ENCODE measurements at regions not wholly inside any gene's neighbourhood (a gene's known extent, or its start where the extent isn't known, plus 50 kb on each side); places are given as distances from the start of the nearest gene placed in this dataset.

DNA sequence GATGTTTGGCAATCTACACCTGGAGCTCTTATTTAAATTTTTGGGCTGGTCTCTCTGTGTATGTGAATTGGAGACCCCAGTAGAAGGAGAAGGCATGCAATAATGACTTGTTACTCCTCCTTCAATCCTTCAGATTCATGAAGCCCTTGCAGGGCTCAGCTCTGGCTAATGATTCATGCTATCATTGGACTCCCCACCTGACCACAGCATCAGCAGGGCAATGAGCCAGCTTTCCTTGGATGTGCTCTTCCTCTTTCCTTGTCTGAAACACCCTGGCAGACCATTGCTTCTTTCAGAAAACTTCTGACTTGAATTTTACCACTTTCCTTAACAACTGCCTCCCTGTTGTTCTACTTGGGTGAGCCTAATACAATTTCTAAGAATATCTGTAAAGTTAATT, 1019.2 kb downstream of the AACS start:
- no peak for DNase-seq (ENCODE audit: low spot score)

DNA sequence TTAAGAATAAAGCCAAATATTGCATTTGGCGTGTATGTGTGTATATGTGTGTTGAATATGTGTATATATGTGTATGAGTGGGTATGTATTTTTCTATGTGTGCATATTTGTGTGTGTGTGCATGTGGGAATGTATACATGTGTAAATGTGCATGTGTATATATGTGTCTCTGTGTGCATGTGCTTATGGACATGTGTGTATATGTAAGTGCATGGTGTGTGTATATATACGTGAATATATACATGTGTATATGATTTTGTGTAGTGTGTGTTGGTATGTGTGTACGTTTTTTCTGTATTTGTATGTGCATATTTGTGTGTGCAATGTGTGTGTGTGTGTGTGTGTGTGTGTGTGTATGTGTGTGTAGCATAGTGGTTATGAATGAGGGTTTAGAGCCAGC, 1021.0 kb downstream of the AACS start:
- no peak for DNase-seq (ENCODE audit: low spot score)

DNA sequence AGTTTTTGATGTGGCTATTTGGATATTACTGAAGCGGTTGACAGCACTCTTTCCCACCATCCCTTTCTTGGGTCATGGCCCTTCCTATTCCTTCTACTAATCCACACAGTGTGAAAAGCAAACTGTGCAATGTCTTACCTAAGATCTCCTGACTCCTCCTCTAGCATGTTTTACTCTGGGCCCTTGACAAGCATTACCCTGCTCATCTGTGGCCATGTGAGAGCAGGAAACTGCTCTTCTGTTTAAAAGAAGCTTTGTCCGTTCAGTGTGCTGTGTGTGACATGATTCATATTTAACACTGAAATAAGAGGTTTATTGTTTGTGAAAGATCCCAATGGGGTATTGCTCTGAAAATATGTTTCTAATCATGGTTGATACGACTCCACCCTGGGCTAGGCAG, 1022.5 kb downstream of the AACS start:
- no peak for DNase-seq (ENCODE audit: low spot score)

DNA sequence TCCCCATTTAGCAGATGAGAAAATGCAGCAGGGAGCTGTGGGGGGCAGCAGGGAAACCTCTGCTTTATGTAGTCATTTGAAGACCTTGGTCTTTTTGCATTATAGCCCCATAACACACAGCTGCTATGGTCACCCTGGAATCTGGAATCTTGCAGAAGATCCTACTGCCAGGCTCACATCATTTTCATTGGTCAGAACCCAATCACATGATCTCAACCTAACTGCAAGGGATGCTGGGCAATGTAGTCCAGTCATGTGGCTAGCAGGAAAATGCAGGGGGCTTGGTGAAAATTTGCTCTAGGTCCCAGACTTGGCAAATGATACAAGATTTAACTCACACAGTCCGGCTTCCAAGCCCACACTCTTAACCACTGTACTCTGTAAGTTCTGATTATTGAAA, 1028.7 kb downstream of the AACS start:
- no peak for DNase-seq (ENCODE audit: low spot score)

DNA sequence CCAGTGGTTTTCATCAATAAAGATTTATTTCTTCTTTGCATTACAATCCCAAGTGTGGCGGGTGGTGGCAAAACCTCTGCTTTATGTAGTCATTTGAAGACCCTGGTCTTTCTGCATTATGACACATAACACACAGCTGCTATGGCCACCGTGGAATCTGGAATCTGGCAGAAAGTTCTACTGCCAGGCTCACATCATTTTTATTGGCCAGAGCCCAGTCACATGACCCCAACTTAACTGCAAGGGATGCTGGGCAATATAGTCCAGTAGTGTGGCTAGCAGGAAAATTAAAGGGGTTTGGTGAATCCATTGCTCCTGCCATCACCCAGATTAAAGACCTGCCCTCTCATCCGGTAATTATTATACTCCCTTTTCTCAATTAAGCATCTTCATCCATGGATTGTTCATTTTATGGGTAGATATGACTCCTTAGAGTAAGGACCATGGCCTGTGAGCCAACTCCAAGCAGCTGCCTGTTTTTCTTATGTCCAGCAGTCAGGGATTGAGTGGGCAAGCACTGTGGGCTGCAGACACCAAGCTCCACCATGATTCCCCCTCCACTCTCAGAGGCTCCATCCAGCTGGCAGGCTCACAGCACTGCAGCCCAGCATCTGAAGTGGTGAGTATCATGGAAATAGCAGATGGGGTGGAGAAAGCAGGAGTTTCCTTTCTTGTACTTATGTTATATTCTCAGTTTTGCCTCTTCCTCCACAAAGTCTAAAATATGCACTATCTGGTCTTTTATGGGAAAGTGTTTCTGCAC, 1030.7 kb downstream of the AACS start:
- DNase-seq (ENCODE audit: low spot score), result no peak

DNA sequence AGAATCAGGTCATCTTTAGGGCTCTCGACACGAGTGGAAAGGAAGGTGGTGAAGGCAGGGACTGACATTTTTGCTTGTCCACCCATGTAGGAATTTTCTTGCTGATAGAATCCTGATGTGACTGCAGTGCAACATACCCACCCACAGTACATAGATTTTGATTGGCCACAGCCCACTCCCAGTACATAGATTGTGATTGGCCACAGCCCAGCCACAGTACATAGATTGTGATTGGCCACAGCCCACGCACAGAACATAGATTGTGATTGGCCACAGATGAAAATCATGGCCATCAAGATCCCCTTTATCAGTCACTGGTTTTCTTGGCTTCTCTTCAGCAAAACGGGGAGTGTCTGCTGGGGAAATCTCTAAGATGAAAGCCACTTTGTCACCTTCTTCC, 1041.5 kb downstream of the AACS start:
- DNase-seq (ENCODE audit: low spot score), result no peak

DNA sequence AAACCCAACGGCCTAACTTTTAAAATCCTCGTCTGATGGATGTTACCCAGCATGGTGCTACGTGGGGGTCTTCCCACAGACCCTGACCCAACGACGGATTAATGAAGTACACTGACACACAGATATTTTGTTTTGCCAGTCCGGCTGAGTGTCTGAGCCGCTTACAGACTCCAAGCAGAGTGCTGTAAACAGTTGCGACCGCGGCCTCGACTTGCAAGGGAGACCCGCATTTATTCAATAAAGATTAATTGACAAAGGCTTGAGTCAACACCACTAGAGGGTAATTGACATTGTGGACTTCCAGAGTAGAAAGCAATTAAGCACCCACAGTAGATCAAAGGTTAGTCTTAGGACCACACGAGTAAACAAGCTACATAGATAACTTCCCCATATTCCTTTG, 1042.4 kb downstream of the AACS start:
- no peak for DNase-seq (ENCODE audit: low spot score)

DNA sequence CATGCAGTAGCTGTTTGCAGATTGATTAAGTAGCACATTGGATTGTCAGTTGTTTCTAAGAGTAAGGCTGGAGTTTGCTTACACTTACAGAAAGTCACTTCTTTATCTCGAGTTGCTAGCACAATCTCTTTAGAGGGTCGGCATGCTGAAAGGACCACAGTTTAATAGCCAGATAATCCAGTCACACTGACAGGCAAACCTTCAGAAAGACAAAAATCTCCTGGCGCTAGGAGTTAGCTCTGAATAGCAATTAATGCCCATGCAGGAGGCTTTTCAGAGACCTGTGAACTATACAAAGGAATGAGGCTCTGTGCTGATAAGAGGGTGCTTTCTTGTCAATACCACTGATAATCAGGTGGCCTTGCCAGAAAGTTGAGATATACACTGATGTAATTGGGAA, 1043.0 kb downstream of the AACS start:
- DNase-seq (ENCODE audit: low spot score), result no peak

DNA sequence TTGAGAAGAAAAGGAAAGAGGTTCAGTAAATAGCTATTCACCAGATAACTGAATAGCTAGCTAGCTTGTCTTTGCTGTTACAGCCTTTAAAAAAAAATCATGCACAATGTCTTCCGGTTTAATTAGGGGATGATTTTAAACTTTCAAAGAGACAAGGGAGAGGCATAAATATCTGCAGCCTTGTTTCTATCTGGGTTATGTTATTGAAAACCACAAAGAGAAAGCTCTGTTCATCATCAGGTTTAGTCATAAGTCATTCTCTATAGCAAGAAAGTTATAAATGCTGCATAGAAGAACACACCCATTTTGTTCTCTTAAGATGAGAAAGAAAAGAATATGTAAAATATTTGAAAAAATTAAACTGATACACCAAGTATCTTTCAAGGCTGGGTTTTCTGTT, 1046.9 kb downstream of the AACS start:
- peak; percentile 19 for DNase-seq (ENCODE audit: low spot score)

DNA sequence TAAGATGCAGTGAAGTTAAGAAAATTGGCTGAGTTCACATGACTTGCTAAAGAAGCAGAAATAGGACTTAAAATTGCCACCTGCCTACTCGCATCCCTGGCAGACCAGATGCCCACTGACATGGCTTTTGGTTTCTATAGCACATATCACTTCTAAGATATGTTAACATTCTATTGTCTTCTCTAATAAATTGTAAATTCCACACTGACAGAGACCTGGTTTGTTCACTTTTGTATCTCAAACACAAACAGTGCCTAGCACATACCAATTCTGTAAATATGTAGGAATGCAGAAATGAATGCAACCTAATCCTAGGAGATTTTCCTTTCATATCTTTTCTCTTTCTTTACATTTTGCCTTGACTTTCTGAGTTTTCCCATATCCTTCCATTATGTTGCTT, 1047.6 kb downstream of the AACS start:
- peak; percentile 2 for DNase-seq (ENCODE audit: low spot score)

DNA sequence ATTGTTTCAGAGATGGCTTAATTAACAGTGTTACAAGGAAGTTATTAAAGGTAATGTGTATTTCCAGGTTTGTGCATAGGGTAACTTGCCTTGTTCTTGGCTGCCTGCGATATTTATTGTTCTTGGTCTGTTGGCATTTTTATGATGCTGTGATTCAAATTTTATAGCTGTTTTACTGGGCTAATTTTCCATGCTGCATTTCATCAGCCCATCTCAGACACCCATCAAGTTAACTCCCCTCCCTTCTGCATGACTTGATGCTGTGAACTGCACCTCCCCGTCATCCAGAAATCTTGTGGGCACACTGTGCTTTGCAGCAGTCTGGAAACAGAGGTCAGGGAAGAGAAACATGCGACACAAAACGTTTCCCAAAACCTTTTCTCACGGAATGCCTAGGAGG, 1049.2 kb downstream of the AACS start:
- no peak for DNase-seq (ENCODE audit: low spot score)

DNA sequence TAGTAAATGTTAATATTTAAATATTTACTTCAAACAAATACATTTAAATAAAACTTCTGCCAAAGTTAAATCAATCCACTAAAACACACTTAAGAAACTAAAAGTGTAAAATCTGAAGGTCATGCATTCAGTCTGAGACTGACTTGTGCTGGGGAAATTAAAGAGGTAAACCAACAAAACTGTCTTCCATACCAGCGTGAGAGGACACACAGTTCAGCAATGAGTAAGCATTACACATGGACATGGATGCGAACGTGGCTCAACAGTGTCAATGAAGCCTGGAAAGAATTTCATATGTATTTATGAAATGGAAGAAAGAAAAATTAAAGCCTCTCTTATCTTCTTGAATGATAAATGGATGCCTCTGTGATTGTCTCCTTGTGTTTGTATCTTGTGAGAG, 1052.3 kb downstream of the AACS start:
- DNase-seq (ENCODE audit: low spot score), result no peak

DNA sequence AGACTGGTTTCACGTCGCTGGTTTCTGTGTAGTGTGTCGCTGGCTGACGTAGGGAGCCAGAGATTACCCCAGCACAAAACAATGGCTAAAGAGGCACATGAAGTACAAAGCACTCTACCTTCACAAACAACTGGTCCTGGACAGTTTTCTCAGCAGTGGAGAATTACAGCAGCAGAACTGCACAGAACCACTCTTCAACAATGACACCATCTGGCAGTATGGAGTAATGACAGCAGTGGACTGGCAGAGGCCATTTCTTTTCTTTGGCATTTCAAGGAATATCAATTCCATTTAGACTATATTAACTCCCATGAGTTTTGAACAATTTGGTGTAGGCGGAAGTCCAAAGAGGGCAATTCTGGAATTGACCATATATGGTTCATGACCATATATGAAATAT, 1074.1 kb downstream of the AACS start:
- DNase-seq (ENCODE audit: low spot score), result no peak

DNA sequence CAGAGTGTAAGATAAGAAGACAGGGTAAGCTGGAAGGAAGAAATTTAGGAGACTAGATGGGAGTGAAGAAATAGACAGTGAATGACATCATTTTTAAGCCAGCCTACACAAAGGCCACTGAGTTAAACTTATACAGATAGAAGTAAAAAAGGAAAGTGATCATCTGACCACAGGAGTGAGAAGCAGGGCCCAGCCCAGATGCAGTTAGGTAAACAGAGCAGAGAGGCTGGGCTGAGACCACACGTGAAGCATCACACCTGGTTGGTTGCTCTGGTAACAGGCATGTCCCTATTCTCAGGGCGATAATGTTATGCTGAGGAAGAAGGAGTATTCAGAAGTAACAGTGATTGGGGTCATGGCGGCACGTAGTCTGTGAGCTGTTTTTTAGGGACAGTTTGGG, 1079.4 kb downstream of the AACS start:
- DNase-seq (ENCODE audit: low spot score), result no peak

DNA sequence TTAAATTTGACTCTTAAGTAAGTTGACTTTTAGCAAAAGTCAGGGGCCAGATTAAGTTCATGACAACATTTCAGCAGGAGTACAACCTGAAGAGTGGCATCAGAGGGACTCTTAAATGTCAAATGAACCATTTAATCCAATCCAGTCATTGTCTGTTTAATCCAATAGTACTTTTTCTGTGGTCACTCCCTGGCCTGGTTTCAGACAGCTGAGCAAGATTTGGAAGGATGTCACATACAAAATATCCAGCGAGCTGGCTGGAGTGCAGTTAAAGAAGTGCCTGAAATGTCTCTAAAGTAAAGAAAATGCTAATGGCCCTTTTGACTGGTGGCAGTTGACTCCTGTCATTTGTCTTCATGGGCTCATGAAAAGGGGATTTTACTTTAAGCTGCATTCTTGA, 1082.1 kb downstream of the AACS start:
- DNase-seq (ENCODE audit: low spot score), result no peak

DNA sequence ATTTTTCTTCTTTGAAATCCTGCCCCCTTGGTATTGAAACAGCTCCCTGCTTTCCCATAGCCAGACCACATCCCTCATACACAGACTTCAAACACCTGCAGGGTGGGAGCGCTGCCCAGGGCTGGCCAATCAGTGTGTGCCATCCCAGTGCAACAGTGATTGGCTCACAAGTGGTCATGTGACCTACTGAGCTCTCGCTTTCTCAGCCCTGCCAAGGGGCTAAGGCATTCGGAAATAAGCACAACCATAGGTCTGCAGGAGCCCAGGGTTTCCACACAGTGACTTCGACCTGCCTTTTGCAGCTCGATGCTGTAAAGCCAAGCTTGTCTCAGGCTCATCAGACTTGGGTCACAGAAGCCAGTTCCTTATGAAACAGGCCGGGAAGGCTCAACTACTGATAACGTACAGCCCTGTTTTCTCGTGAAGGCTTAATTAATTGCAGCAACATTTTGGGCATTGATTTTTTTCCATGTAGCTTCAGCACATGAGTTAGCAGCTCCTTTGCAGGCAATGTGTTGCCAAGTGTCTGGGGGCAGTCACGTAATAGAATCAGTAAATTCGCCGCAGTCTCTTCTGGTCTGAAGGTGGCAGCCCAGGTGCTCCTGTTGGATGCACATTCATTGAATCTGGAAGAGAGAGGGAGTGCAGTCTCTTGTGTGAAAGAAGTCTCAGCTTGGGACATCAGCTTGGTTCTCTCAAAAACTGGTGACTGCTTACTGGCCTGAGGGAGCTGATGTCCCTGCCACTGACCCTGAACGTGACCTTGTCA, 1091.8 kb downstream of the AACS start:
- DNase-seq (ENCODE audit: low spot score), result no peak

DNA sequence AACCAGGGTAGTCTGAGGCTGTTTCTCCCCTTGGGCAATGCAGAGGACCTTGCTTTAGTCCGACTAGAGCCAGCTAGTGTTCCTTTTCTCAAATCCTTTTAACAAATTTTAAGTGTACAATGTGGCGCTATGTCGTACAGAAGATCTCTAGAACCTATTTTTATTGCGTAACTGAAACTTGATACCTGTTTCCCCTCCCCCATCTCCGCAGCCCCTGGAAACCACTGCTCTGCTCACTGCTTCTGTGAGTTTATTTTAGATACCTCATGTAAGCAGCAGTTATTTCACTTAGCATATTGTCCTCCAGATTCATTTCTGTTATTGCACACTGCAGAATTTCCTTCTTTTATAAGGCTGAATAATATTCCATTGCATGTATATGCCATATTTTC, 1092.3 kb downstream of the AACS start:
- no peak for DNase-seq (ENCODE audit: low spot score)

DNA sequence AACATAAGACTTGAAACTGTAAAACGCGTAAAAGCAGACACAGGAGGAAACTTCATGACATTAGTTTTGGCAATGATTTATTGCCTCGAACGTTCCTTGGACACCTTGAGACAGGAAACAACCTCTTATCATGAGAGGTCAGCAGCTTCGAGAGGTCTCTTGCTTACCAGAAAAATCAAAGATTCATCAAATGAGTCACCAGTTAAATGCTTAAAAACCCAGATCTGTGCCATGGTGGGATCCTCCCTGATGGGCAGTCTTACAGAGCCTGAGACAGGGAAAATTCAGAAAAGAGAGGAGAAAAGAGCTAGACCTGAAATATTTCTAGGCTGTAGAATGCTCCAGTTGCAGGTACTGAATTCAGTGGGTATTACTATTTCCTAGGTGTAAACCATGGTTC, 1093.9 kb downstream of the AACS start:
- DNase-seq (ENCODE audit: low spot score), result no peak

DNA sequence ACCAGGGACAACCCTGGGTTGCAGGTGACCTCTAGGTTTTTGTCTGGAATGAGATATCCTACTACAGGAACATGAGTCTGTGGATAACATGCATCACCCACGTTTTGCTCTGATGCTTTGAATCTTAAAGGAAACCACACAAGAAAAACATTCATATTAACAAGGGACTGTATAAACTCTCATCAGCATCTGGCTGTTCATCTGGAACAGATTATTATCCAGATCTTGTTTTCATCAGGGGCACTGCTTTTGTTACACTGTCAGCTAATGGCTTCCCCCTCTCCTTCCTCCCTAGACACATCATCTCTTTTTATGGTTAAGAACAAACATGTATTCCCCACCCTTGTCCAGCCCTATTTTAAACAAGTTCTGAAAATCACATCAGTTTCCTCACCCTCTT, 1095.7 kb downstream of the AACS start:
- no peak for DNase-seq (ENCODE audit: low spot score)

DNA sequence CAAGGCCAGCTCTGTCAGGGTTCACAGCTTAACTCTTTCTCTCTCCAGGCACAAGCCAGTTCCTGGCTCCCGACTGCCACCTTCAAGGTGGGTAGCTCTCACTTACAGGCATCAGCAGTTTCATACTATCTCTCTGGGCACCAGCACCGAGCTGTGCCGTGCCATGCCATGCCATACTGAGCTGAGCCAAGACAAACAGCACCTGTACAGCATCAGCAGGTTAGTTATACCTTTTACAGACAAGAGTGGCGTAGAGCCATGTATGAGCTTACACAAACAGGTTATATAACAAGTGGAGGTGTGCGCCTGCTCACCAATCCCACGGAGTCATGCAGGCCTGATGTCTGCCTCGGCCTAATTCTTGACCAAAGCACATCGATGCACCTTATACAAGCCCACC, 1098.7 kb downstream of the AACS start:
- DNase-seq (ENCODE audit: low spot score), result no peak

DNA sequence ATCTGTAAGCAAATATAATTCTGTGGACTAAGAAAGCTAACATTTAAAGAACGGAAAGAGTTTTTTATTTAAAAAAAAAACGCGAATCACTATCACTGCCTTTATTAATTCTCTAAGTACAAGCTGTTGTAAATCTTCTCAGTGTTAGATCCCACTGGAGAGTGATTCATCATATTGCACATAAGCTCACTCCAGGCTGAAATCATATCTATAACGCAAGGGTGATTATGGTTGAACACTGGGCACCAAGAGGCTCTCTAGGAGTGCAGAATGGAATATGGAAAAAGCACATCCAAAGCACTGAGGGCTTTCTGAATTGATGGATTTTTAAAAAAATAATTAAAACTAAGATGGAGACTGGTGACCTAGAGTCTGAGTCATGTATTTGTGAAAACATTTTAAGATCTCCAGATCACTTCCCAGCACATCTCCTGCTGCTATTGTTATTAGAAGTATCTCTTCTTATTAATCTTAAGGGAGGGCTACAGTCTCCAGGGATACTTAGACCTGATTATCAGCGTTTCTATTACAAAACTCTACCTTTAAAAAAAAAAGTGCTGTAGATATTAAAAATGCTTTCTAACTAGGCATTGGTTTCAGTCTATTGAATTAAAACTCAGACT, 1106.8 kb downstream of the AACS start:
- DNase-seq (ENCODE audit: low spot score), result no peak

DNA sequence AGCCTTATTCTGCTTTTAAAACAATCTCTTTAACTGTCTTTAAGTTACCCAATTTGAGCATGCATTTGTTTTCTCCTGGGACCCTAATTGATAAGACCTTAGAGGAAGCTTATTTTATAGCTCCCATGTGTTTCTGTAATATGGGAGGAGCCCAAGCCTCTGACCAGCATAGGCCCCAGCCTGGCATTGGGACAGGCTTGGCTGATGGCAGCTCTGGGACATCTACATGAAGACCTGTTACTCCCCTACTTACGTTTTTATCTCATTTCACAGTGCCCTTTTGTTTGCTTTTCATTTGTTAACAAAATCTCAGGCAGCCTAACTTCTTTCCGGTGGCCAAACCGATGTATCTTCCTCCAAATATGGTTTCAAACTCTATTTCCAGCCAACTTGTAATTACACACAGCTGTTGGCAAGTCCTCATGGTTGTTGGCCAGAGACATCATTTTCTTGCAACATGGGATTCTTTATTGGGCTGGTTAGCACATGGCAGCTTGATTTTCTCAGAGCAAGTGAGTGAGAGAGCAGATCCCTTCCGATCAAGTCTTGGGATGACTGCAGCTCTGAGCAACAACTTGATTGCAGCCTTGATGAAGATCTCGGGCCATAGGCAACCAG, 1117.5 kb downstream of the AACS start:
- no peak for DNase-seq (ENCODE audit: low spot score)

DNA sequence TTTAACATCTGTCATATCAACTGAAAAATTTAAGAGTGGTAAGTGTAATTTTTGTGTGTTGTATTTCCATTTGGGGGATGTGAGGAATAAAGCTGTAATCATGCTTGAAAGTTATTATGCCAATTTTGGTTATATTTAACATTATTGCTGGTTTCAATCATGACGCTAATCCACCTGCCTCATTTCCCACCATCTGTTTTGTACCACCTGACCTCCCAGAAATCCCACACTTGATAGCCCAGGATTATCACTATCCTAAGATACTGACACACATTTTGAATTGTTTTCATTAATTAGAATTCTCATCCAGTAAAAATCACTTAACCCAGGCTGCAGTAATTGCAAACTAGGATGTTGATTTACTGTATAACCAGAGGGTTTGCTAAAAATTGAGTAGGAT, 1119.8 kb downstream of the AACS start:
- no peak for DNase-seq (ENCODE audit: low spot score)
